A673 (cell line): ENCODE measurements at regions not wholly inside any gene's neighbourhood (a gene's known extent, or its start where the extent isn't known, plus 50 kb on each side); places are given as distances from the start of the nearest gene placed in this dataset.

Experiments used
- EZH2 ChIP-seq: fragments of 200-600 bp; sonication (generic); IDR thresholded peaks from 2 replicates; pipeline ENCODE4 v1.6.1; 2017; ENCODE audit warnings: borderline replicate concordance, low read depth, mild to moderate bottlenecking, mixed read lengths, antibody characterized with exemption, low read length; ENCODE audit not compliant: poor library complexity, severe bottlenecking
- TF ChIP-seq, protein P1 (sequence below): fragments of 300-800, 200-600 bp; sonication (generic); conservative IDR thresholded peaks from 2 replicates; pipeline ENCODE4 v1.5.1; 2017; ENCODE audit warnings: low read depth, mild to moderate bottlenecking, antibody characterized with exemption, low read length, moderate library complexity, mixed read lengths

DNA sequence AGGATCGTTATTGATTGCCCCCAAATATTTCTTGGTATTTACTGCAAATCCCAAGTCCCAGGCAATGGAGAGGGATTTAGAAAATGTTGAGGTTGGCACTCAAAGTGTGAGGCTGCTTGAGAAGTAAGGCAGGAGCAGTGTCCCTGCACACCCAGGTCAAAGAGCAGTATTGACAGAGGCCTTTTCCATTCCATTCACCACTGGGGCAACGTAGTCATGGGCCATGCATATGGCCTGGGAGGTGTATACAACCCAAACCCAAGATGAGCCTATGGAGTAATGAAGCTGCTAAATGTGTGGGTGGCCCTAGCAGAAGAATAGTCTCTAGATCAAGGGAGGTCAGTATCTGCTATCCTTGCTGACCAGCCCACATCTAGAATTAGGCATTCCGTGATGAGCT is 245.6 kb downstream of the FOXD2 start:
- TF ChIP-seq, protein P1, sequence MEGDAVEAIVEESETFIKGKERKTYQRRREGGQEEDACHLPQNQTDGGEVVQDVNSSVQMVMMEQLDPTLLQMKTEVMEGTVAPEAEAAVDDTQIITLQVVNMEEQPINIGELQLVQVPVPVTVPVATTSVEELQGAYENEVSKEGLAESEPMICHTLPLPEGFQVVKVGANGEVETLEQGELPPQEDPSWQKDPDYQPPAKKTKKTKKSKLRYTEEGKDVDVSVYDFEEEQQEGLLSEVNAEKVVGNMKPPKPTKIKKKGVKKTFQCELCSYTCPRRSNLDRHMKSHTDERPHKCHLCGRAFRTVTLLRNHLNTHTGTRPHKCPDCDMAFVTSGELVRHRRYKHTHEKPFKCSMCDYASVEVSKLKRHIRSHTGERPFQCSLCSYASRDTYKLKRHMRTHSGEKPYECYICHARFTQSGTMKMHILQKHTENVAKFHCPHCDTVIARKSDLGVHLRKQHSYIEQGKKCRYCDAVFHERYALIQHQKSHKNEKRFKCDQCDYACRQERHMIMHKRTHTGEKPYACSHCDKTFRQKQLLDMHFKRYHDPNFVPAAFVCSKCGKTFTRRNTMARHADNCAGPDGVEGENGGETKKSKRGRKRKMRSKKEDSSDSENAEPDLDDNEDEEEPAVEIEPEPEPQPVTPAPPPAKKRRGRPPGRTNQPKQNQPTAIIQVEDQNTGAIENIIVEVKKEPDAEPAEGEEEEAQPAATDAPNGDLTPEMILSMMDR, result no peak
- no peak for TF ChIP-seq EZH2
